Hematopoietic multipotent progenitor cell treated with erythropoietin and hydrocortisone succinate and interleukin-3 and kit ligand, for 17 days (in vitro differentiated cells): ENCODE measurements at regions not wholly inside any gene's neighbourhood (a gene's known extent, or its start where the extent isn't known, plus 50 kb on each side); places are given as distances from the start of the nearest gene placed in this dataset.

ENCODE experiments used
- DNase-seq: peaks from one replicate; pipeline ENCODE4 v3.0.0-alpha.2; 2015; ENCODE audit warnings: low spot score

- no peak for DNase-seq
These were observed 255.9 kb downstream of the SEC23A start for GRCh38 chr14:38847161-38847560.

GRCh38 chr14:38839694-38840365, 263.2 kb downstream of the SEC23A start:
- no peak for DNase-seq

- no peak for DNase-seq
These were observed 264.1 kb downstream of the SEC23A start for GRCh38 chr14:38838979-38839323.

- no peak for DNase-seq
These were observed 264.7 kb downstream of the SEC23A start for GRCh38 chr14:38838049-38838978.

GRCh38 chr14:38837343-38838048, 265.5 kb downstream of the SEC23A start:
- no peak for DNase-seq

GRCh38 chr14:38836539-38836938, 266.5 kb downstream of the SEC23A start:
- DNase-seq = no peak

- no peak for DNase-seq
These were observed 267.2 kb downstream of the SEC23A start for GRCh38 chr14:38835874-38836273.

GRCh38 chr14:38828183-38828827, 274.7 kb downstream of the SEC23A start:
- DNase-seq = no peak

- DNase-seq = no peak
These were observed 278.3 kb downstream of the SEC23A start for GRCh38 chr14:38824706-38825105.

- no peak for DNase-seq
These were observed 284.5 kb downstream of the SEC23A start for GRCh38 chr14:38818555-38818954.

GRCh38 chr14:38808734-38809455, 294.1 kb downstream of the SEC23A start:
- no peak for DNase-seq

- no peak for DNase-seq
These were observed 303.4 kb downstream of the SEC23A start for GRCh38 chr14:38799671-38800070.

- DNase-seq = no peak
These were observed 308.4 kb downstream of the SEC23A start for GRCh38 chr14:38794677-38795076.

- DNase-seq = no peak
These were observed 311.2 kb downstream of the SEC23A start for GRCh38 chr14:38791862-38792261.

GRCh38 chr14:38790916-38791315, 312.1 kb downstream of the SEC23A start:
- DNase-seq = no peak

- no peak for DNase-seq
These were observed 313.2 kb downstream of the SEC23A start for GRCh38 chr14:38789805-38790204.

- no peak for DNase-seq
These were observed 315.0 kb downstream of the SEC23A start for GRCh38 chr14:38788060-38788459.

- no peak for DNase-seq
These were observed 316.1 kb downstream of the SEC23A start for GRCh38 chr14:38786921-38787320.

GRCh38 chr14:38777401-38777800, 325.6 kb downstream of the SEC23A start:
- no peak for DNase-seq

GRCh38 chr14:38775986-38776385, 327.0 kb downstream of the SEC23A start:
- DNase-seq = no peak

GRCh38 chr14:38774162-38774561, 328.9 kb downstream of the SEC23A start:
- DNase-seq = no peak

- DNase-seq = no peak
These were observed 332.8 kb downstream of the SEC23A start for GRCh38 chr14:38770251-38770650.
